ENCODE measurements at regions not wholly inside any gene's neighbourhood (a gene's known extent, or its start where the extent isn't known, plus 50 kb on each side); places are given as distances from the start of the nearest gene placed in this dataset.

DNA sequence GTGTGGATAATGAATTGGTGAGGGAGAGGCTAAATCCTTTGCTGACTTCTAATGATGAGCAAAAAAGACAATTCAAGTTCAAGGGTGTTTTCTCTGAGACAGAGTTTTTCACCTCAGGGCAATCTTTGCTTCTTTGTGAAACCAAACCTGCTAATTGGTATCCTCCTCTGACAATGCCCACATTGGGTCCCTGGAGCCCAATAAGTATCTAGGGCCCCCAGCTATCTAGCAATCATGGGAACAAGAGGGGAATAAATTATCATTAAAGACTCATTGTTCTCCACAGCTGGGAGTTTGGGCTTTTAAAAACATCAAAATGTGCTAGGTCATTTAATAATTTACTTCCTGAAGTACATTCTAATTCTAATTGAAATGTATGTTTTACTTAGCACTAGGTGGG lies 227.3 kb downstream of the TMEM167A start (continued):
- no peak for TF ChIP-seq ZNF219 (CRISPR knock-in tag; IDR thresholded peaks at IDR 0.05; ENCODE audit: borderline replicate concordance)
- no peak for TF ChIP-seq TEAD4 (CRISPR knock-in tag; IDR thresholded peaks at IDR 0.05)
- no peak for TF ChIP-seq PRRX2 (CRISPR knock-in tag; IDR thresholded peaks at IDR 0.05)

DNA sequence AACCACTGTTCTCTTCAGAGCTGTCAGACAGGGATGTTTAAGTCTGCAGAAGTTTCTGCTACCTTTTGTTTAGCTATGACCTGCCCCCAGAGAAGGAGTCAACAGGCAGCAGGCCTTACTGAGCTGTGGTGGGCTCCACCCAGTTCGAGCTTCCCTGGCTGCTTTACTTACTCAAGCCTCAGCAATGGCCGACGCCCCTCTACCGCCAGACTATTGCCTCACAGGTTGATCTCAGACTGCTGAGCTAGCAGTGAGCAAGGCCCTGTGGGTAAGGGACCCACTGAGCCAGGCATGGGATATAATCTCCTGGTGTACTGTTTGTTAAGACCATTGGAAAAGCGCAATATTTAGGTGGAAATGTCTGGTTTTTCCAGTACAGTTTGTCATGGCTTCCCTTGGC lies 229.6 kb downstream of the TMEM167A start:
- Mint-ChIP-seq H3K4me1 (peaks cover 12% of the 10 kb centered on the region), H3K27me3 (ENCODE audit: low read depth) (peaks cover 7% of the 10 kb centered on the region), H3K4me3 (no peak overlapping the region), H3K9me3 (peaks cover 17% of the 10 kb centered on the region), H3K27ac (no peak overlapping the region), H3K36me3 (peaks cover 2% of the 10 kb centered on the region)
- ATAC-seq (no peak), DNase-seq (ENCODE audit: low spot score) (no peak)
- CTCF ChIA-PET: no interaction called here
- POLR2A ChIA-PET: no interaction called here
- TF ChIP-seq PRRX2 (CRISPR knock-in tag; IDR thresholded peaks at IDR 0.05) (no peak), ZNF423 (CRISPR knock-in tag; IDR thresholded peaks at IDR 0.05) (no peak), NFE2L1 (CRISPR knock-in tag; IDR thresholded peaks at IDR 0.05) (no peak)

DNA sequence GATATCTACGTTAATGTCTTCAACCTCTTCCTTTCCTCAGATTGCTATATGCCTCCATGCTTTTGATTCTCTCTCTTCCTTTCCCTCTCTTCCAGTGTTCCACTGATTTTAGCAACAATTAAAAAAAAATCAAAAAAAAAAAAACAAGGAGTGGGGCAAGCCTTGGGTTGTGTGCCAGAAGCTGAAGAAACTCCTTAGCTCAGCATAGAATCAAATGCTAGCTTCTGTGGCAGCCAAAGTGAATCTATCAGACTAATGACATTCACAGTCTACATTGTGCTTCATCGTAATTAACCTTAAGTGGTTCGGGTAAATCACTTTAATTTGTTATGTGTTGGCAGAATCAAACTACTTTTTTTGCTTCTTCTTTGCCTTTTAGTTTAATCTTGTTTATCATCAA lies 237.3 kb downstream of the TMEM167A start:
- DNase-seq (ENCODE audit: low spot score): no peak

DNA sequence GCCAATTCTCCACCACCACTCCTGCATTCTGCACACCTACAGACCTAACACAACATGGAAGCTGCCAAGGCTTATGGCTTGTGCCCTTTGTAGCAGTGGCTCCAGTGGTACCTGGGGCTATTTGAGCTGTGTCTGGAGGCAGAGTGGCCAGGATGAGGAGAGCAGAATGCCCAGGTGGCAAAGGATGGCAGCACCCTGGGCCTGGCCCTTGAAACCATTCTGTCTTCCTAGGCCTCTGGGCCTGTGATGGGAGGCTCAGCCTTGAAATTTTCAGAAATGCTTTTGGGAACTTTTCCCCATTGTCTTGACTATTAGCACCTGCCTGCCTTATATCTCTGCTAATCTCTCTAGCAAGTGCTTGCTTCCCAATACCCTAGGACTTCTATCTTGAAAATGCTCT lies 241.7 kb downstream of the TMEM167A start:
- no peak for TF ChIP-seq ESRRA (CRISPR knock-in tag; IDR thresholded peaks at IDR 0.05; ENCODE audit: borderline replicate concordance)
- no peak for TF ChIP-seq NR2C2 (CRISPR knock-in tag; IDR thresholded peaks at IDR 0.05)
- TF ChIP-seq, protein P1, sequence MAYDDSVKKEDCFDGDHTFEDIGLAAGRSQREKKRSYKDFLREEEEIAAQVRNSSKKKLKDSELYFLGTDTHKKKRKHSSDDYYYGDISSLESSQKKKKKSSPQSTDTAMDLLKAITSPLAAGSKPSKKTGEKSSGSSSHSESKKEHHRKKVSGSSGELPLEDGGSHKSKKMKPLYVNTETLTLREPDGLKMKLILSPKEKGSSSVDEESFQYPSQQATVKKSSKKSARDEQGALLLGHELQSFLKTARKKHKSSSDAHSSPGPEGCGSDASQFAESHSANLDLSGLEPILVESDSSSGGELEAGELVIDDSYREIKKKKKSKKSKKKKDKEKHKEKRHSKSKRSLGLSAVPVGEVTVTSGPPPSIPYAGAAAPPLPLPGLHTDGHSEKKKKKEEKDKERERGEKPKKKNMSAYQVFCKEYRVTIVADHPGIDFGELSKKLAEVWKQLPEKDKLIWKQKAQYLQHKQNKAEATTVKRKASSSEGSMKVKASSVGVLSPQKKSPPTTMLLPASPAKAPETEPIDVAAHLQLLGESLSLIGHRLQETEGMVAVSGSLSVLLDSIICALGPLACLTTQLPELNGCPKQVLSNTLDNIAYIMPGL (CRISPR knock-in tag; IDR thresholded peaks at IDR 0.05): no peak
- TF ChIP-seq NFATC4 (CRISPR knock-in tag; IDR thresholded peaks at IDR 0.05): no peak
- no peak for TF ChIP-seq TCF7 (CRISPR knock-in tag; IDR thresholded peaks at IDR 0.05; ENCODE audit: low read depth)
- TF ChIP-seq FOXJ3 (CRISPR knock-in tag; IDR thresholded peaks at IDR 0.05; ENCODE audit: borderline replicate concordance): no peak
- TF ChIP-seq, protein P2, sequence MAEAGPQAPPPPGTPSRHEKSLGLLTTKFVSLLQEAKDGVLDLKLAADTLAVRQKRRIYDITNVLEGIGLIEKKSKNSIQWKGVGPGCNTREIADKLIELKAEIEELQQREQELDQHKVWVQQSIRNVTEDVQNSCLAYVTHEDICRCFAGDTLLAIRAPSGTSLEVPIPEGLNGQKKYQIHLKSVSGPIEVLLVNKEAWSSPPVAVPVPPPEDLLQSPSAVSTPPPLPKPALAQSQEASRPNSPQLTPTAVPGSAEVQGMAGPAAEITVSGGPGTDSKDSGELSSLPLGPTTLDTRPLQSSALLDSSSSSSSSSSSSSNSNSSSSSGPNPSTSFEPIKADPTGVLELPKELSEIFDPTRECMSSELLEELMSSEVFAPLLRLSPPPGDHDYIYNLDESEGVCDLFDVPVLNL (CRISPR knock-in tag; IDR thresholded peaks at IDR 0.05; ENCODE audit: borderline replicate concordance, low read depth): no peak
- TF ChIP-seq, protein P3, sequence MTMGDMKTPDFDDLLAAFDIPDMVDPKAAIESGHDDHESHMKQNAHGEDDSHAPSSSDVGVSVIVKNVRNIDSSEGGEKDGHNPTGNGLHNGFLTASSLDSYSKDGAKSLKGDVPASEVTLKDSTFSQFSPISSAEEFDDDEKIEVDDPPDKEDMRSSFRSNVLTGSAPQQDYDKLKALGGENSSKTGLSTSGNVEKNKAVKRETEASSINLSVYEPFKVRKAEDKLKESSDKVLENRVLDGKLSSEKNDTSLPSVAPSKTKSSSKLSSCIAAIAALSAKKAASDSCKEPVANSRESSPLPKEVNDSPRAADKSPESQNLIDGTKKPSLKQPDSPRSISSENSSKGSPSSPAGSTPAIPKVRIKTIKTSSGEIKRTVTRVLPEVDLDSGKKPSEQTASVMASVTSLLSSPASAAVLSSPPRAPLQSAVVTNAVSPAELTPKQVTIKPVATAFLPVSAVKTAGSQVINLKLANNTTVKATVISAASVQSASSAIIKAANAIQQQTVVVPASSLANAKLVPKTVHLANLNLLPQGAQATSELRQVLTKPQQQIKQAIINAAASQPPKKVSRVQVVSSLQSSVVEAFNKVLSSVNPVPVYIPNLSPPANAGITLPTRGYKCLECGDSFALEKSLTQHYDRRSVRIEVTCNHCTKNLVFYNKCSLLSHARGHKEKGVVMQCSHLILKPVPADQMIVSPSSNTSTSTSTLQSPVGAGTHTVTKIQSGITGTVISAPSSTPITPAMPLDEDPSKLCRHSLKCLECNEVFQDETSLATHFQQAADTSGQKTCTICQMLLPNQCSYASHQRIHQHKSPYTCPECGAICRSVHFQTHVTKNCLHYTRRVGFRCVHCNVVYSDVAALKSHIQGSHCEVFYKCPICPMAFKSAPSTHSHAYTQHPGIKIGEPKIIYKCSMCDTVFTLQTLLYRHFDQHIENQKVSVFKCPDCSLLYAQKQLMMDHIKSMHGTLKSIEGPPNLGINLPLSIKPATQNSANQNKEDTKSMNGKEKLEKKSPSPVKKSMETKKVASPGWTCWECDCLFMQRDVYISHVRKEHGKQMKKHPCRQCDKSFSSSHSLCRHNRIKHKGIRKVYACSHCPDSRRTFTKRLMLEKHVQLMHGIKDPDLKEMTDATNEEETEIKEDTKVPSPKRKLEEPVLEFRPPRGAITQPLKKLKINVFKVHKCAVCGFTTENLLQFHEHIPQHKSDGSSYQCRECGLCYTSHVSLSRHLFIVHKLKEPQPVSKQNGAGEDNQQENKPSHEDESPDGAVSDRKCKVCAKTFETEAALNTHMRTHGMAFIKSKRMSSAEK (CRISPR knock-in tag; IDR thresholded peaks at IDR 0.05; ENCODE audit: borderline replicate concordance): no peak
- no peak for TF ChIP-seq TP53 (CRISPR knock-in tag; IDR thresholded peaks at IDR 0.05)
- no peak for TF ChIP-seq GTF2I (CRISPR knock-in tag; conservative IDR thresholded peaks at IDR 0.05)
- POLR2A ChIA-PET: no interaction called here
- ATAC-seq (no peak), DNase-seq (ENCODE audit: low spot score) (no peak)
- Mint-ChIP-seq H3K9me3 (peaks cover 38% of the 10 kb centered on the region), H3K4me1 (peaks cover 28% of the 10 kb centered on the region), H3K4me3 (no peak overlapping the region), H3K27ac (no peak overlapping the region), H3K27me3 (ENCODE audit: low read depth) (peaks cover 8% of the 10 kb centered on the region), H3K36me3 (peaks cover 34% of the 10 kb centered on the region)
- CTCF ChIA-PET: no interaction called here

More for the DNA sequence above, 237.3 kb downstream of the TMEM167A start:
- peaks cover 39% of the 10 kb centered on the region for H3K9me3 Mint-ChIP-seq
- CTCF ChIA-PET: interaction anchor here (0.6 kb wide), 1 partner anchor 722 kb away, joined by 3 read pairs; no protein-coding TSS in a partner anchor
- POLR2A ChIA-PET: interaction anchor here (0.6 kb wide), 1 partner anchor 59 kb away, joined by 3 read pairs; no protein-coding TSS in a partner anchor
- H3K4me3 Mint-ChIP-seq: no peak overlapping the region
- peaks cover 8% of the 10 kb centered on the region for H3K27me3 Mint-ChIP-seq (ENCODE audit: low read depth)
- H3K4me1 Mint-ChIP-seq: peaks cover 2% of the 10 kb centered on the region; the same call in 1 of the 2 replicates
- no peak for ATAC-seq
- H3K36me3 Mint-ChIP-seq: peaks cover 25% of the 10 kb centered on the region
- no peak overlapping the region for H3K27ac Mint-ChIP-seq
- TF ChIP-seq, protein P4, sequence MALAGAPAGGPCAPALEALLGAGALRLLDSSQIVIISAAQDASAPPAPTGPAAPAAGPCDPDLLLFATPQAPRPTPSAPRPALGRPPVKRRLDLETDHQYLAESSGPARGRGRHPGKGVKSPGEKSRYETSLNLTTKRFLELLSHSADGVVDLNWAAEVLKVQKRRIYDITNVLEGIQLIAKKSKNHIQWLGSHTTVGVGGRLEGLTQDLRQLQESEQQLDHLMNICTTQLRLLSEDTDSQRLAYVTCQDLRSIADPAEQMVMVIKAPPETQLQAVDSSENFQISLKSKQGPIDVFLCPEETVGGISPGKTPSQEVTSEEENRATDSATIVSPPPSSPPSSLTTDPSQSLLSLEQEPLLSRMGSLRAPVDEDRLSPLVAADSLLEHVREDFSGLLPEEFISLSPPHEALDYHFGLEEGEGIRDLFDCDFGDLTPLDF (CRISPR knock-in tag; IDR thresholded peaks at IDR 0.05): no peak
- TF ChIP-seq, protein P5, sequence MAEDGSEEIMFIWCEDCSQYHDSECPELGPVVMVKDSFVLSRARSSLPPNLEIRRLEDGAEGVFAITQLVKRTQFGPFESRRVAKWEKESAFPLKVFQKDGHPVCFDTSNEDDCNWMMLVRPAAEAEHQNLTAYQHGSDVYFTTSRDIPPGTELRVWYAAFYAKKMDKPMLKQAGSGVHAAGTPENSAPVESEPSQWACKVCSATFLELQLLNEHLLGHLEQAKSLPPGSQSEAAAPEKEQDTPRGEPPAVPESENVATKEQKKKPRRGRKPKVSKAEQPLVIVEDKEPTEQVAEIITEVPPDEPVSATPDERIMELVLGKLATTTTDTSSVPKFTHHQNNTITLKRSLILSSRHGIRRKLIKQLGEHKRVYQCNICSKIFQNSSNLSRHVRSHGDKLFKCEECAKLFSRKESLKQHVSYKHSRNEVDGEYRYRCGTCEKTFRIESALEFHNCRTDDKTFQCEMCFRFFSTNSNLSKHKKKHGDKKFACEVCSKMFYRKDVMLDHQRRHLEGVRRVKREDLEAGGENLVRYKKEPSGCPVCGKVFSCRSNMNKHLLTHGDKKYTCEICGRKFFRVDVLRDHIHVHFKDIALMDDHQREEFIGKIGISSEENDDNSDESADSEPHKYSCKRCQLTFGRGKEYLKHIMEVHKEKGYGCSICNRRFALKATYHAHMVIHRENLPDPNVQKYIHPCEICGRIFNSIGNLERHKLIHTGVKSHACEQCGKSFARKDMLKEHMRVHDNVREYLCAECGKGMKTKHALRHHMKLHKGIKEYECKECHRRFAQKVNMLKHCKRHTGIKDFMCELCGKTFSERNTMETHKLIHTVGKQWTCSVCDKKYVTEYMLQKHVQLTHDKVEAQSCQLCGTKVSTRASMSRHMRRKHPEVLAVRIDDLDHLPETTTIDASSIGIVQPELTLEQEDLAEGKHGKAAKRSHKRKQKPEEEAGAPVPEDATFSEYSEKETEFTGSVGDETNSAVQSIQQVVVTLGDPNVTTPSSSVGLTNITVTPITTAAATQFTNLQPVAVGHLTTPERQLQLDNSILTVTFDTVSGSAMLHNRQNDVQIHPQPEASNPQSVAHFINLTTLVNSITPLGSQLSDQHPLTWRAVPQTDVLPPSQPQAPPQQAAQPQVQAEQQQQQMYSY (CRISPR knock-in tag; IDR thresholded peaks at IDR 0.05): no peak
- TF ChIP-seq ZNF671 (CRISPR knock-in tag; IDR thresholded peaks at IDR 0.05): no peak
